Neural cell (in vitro differentiated cells): ENCODE measurements at regions not wholly inside any gene's neighbourhood (a gene's known extent, or its start where the extent isn't known, plus 50 kb on each side); places are given as distances from the start of the nearest gene placed in this dataset.

ENCODE experiments used
- H2AFZ ChIP-seq: fragments of 200-600, 300-800 bp; sonication (generic), shearing (Covaris generic); 2 replicates; pipeline ENCODE4 v1.6.0; 2014; ENCODE audit warnings: low read depth, mild to moderate bottlenecking, antibody characterized with exemption, low read length, moderate library complexity
- H3F3A ChIP-seq: fragments of 200-600 bp; shearing (Covaris generic); 2 replicates; pipeline ENCODE4 v1.6.1; 2016; ENCODE audit warnings: mild to moderate bottlenecking, moderate library complexity, mixed read lengths, antibody characterized with exemption, low read length; ENCODE audit not compliant: insufficient read depth, poor library complexity, severe bottlenecking
- H3K27ac ChIP-seq: fragments of 200-600, 300-800 bp; sonication (generic), shearing (Covaris generic); 2 replicates; pipeline ENCODE4 v1.5.1; 2014; ENCODE audit warnings: mild to moderate bottlenecking, low read length, moderate library complexity
- H3K27me3 ChIP-seq: fragments of 300-800, 200-600 bp; sonication (generic), shearing (Covaris generic); 2 replicates; pipeline ENCODE4 v1.6.0; 2014; ENCODE audit warnings: mild to moderate bottlenecking, low read depth, low read length, moderate library complexity; ENCODE audit not compliant: insufficient read depth
- H3K36me3 ChIP-seq: fragments of 300-800, 200-600 bp; sonication (generic), shearing (Covaris generic); 2 replicates; pipeline ENCODE4 v1.5.1; 2014; ENCODE audit warnings: mild to moderate bottlenecking, antibody characterized with exemption, low read length, moderate library complexity; ENCODE audit not compliant: insufficient read depth
- H3K4me2 ChIP-seq: fragments of 300-800, 200-600 bp; sonication (generic), shearing (Covaris generic); 2 replicates; pipeline ENCODE4 v1.6.0; 2014; ENCODE audit warnings: mild to moderate bottlenecking, low read length
- H3K4me3 ChIP-seq: fragments of 300-800, 200-600 bp; sonication (generic), shearing (Covaris generic); 2 replicates; pipeline ENCODE4 v1.5.1; 2014; ENCODE audit warnings: mild to moderate bottlenecking, low read length, moderate library complexity
- H3K79me2 ChIP-seq: fragments of 200-600 bp; shearing (Covaris generic); replicated peaks from 2 replicates; pipeline ENCODE4 v1.6.0; 2014; ENCODE audit warnings: mild to moderate bottlenecking, low read length, moderate library complexity; ENCODE audit not compliant: insufficient read depth
- H3K9ac ChIP-seq: fragments of 300-800, 200-600 bp; sonication (generic), shearing (Covaris generic); 2 replicates; pipeline ENCODE4 v1.6.1; 2016; ENCODE audit warnings: mild to moderate bottlenecking, low read length, mixed read lengths
- H3K9me2 ChIP-seq: fragments of 200-600 bp; shearing (Covaris generic); 2 replicates; pipeline ENCODE4 v1.6.1; 2016; ENCODE audit warnings: mild to moderate bottlenecking, low read length, mixed read lengths; ENCODE audit not compliant: insufficient read depth
- H3K9me3 ChIP-seq: fragments of 200-600, 300-800 bp; sonication (generic), shearing (Covaris generic); 2 replicates; pipeline ENCODE4 v1.6.1; 2016; ENCODE audit warnings: mild to moderate bottlenecking, mixed run types, low read length, moderate library complexity, mixed read lengths
- H4K20me1 ChIP-seq: fragments of 200-600 bp; shearing (Covaris generic); 2 replicates; pipeline ENCODE4 v1.6.1; 2016; ENCODE audit warnings: mild to moderate bottlenecking, mixed run types; ENCODE audit not compliant: insufficient read depth
- CTCF ChIP-seq: fragments of 450-650 bp; IDR thresholded peaks from 2 replicates; pipeline ENCODE4 v1.5.1; 2014; ENCODE audit warnings: antibody characterized with exemption, mild to moderate bottlenecking, moderate library complexity; ENCODE audit not compliant: poor library complexity, severe bottlenecking
- EP300 ChIP-seq: fragments of 450-650 bp; conservative IDR thresholded peaks from 2 replicates; pipeline ENCODE4 v1.6.1; 2014; ENCODE audit warnings: antibody characterized with exemption, mild to moderate bottlenecking, moderate library complexity; ENCODE audit not compliant: poor library complexity, severe bottlenecking
- EZH2 ChIP-seq: fragments of 200-600, 300-800 bp; shearing (Covaris generic), sonication (generic); IDR thresholded peaks from 2 replicates; pipeline ENCODE4 v1.6.1; 2014; ENCODE audit warnings: antibody characterized with exemption, low read length, borderline replicate concordance, mild to moderate bottlenecking; ENCODE audit not compliant: insufficient read depth, poor library complexity, severe bottlenecking
- MXI1 ChIP-seq: fragments of 450-650 bp; conservative IDR thresholded peaks from 2 replicates; pipeline ENCODE4 v1.6.1; 2014; ENCODE audit warnings: antibody characterized with exemption, mild to moderate bottlenecking; ENCODE audit not compliant: poor library complexity, severe bottlenecking
- POLR2AphosphoS5 ChIP-seq: IDR thresholded peaks from 2 replicates; pipeline ENCODE4 v1.6.1; 2012
- RAD21 ChIP-seq: fragments of 450-650 bp; conservative IDR thresholded peaks from 2 replicates; pipeline ENCODE4 v1.6.1; 2014; ENCODE audit warnings: antibody characterized with exemption, mild to moderate bottlenecking, moderate library complexity
- REST ChIP-seq: IDR thresholded peaks from 2 replicates; pipeline ENCODE4 v1.6.1; 2012; ENCODE audit warnings: borderline replicate concordance
- SMC3 ChIP-seq: fragments of 450-650 bp; conservative IDR thresholded peaks from 2 replicates; pipeline ENCODE4 v1.6.1; 2014; ENCODE audit warnings: antibody characterized with exemption, mild to moderate bottlenecking, moderate library complexity; ENCODE audit not compliant: poor library complexity
- TAF1 ChIP-seq: IDR thresholded peaks from 2 replicates; pipeline ENCODE4 v1.6.1; 2012; ENCODE audit warnings: low read depth

- Histone ChIP-seq H3K4me2 (no peak overlapping the region), H2AFZ (no peak overlapping the region), H3K9ac (no peak overlapping the region), H3K9me2 (no peaks in the 10 kb centered on the region), H3K4me3 (no peak overlapping the region), H3F3A (no peaks in the 10 kb centered on the region), H3K9me3 (no peaks in the 10 kb centered on the region), H3K27ac (no peak overlapping the region), H3K27me3 (no peaks in the 10 kb centered on the region), H3K79me2 (no peaks in the 10 kb centered on the region), H3K36me3 (no peaks in the 10 kb centered on the region), H4K20me1 (no peaks in the 10 kb centered on the region)
- TF ChIP-seq SMC3, result no peak
- no peak for TF ChIP-seq TAF1
- no peak for TF ChIP-seq REST
Measured at GRCh38 chr6:1153696-1154245, 158.1 kb upstream of the FOXQ1 start.

- Histone ChIP-seq H3K9me2 (no peaks in the 10 kb centered on the region), H2AFZ (no peak overlapping the region), H3F3A (no peaks in the 10 kb centered on the region), H3K4me3 (no peak overlapping the region), H3K27me3 (no peaks in the 10 kb centered on the region), H4K20me1 (no peaks in the 10 kb centered on the region), H3K36me3 (no peaks in the 10 kb centered on the region), H3K27ac (no peak overlapping the region), H3K9me3 (no peaks in the 10 kb centered on the region), H3K79me2 (no peaks in the 10 kb centered on the region), H3K4me2 (no peak overlapping the region), H3K9ac (no peak overlapping the region)
- no peak for TF ChIP-seq TAF1
Measured at GRCh38 chr6:1146500-1146899, 165.4 kb upstream of the FOXQ1 start.

GRCh38 chr6:1145768-1146218, 166.1 kb upstream of the FOXQ1 start:
- H4K20me1 ChIP-seq, result no peaks in the 10 kb centered on the region
- no peak overlapping the region for H2AFZ ChIP-seq
- no peaks in the 10 kb centered on the region for H3K9me3 ChIP-seq
- no peaks in the 10 kb centered on the region for H3K9me2 ChIP-seq
- no peaks in the 10 kb centered on the region for H3K27me3 ChIP-seq
- no peaks in the 10 kb centered on the region for H3K36me3 ChIP-seq
- H3K4me3 ChIP-seq, result no peak overlapping the region
- H3K79me2 ChIP-seq, result no peaks in the 10 kb centered on the region
- no peak overlapping the region for H3K27ac ChIP-seq
- no peaks in the 10 kb centered on the region for H3F3A ChIP-seq
- H3K4me2 ChIP-seq, result no peak overlapping the region
- TF ChIP-seq POLR2AphosphoS5, result no peak
- no peak for TF ChIP-seq SMC3
- TF ChIP-seq EP300, result no peak
- no peak for TF ChIP-seq MXI1
- no peak for TF ChIP-seq EZH2
- no peak for TF ChIP-seq REST
- no peak for TF ChIP-seq CTCF
- no peak for TF ChIP-seq TAF1
- no peak for TF ChIP-seq RAD21
- H3K9ac ChIP-seq, result no peak overlapping the region
